Omental fat pad (tissue), 3 donors: ENCODE measurements at regions not wholly inside any gene's neighbourhood (a gene's known extent, or its start where the extent isn't known, plus 50 kb on each side); places are given as distances from the start of the nearest gene placed in this dataset.

Experiments
- ATAC-seq: fragments of 150-250 bp; one replicate; pipeline ENCODE4 v1.9.1; 2016; ENCODE audit warnings: mild to moderate bottlenecking, moderate library complexity; ENCODE audit not compliant: low FRiP score
- DNase-seq: peaks from one replicate; pipeline ENCODE4 v3.0.0-alpha.2; 2019; ENCODE audit warnings: low spot score
- TF ChIP-seq, protein P1 (sequence below), 3 donors: fragments of 450-650 bp; IDR thresholded peaks; one replicate each; pipeline ENCODE4 v1.5.1; 2016 to 2017; ENCODE audit warnings: antibody characterized with exemption in 3 of 3, mild to moderate bottlenecking in 3 of 3, moderate library complexity in 2 of 3

- ATAC-seq (no peak), DNase-seq (no peak)
- TF ChIP-seq, protein P1, sequence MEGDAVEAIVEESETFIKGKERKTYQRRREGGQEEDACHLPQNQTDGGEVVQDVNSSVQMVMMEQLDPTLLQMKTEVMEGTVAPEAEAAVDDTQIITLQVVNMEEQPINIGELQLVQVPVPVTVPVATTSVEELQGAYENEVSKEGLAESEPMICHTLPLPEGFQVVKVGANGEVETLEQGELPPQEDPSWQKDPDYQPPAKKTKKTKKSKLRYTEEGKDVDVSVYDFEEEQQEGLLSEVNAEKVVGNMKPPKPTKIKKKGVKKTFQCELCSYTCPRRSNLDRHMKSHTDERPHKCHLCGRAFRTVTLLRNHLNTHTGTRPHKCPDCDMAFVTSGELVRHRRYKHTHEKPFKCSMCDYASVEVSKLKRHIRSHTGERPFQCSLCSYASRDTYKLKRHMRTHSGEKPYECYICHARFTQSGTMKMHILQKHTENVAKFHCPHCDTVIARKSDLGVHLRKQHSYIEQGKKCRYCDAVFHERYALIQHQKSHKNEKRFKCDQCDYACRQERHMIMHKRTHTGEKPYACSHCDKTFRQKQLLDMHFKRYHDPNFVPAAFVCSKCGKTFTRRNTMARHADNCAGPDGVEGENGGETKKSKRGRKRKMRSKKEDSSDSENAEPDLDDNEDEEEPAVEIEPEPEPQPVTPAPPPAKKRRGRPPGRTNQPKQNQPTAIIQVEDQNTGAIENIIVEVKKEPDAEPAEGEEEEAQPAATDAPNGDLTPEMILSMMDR (IDR thresholded peaks at IDR 0.05) = no peak
These were observed 372.7 kb upstream of the CNR1 start for GRCh38 chr6:88538840-88539239.

DNA sequence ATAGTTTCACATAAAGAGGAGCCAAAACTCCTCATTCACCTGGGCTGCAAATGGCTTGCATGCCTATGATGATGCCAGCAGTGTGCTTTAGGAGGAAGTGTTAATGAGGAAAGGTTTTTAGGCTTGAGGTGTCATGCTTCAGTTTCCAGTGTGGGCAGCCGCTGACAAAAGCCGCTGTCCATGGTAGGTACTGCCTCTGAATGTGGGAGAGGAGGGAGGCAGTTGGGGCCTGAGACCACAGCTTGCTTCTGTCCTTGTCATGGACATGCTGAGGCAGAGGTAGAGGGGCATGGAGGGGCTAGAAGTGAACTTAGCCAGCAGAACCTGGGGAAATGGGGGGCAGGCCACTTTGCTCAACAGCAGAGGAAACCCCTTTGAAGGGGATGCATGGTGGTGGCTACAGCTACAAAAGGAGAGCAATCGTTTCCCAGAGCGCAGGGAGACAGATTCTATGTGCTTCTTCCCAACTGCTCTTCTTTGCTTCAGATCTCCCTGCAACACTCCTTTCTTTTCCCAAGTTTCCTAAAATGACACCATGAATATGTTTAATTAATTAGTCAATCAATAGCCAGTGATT is 372.1 kb upstream of the CNR1 start:
- no peak for DNase-seq
- ATAC-seq = no peak
- TF ChIP-seq, protein P1 (IDR thresholded peaks at IDR 0.05) = no peak

- TF ChIP-seq, protein P1 (IDR thresholded peaks at IDR 0.05) = no peak
- DNase-seq (no peak), ATAC-seq (no peak)
These were observed 370.0 kb upstream of the CNR1 start for GRCh38 chr6:88536071-88536625.

DNA sequence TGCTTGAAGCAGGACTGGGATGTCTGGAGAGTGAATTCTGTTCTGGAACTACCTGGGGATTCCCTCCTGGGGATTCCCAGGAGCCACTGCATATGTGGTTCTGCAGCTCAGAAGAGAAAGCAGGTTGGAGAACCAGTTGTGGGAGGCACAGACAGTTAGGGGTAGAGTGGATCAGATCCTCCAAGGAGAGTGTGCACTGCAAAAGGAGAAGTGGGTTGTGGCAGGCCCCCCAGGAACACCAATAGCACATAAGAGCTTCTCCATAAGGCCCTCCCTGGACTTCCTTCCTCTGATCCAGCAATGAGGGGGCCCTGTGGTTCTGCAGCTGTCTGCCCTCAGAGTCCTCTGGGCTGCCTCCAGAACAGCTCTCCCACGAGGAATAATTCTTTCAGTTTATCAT is 369.2 kb upstream of the CNR1 start:
- ATAC-seq (no peak), DNase-seq (no peak)
- TF ChIP-seq, protein P1 (IDR thresholded peaks at IDR 0.05) = no peak

DNA sequence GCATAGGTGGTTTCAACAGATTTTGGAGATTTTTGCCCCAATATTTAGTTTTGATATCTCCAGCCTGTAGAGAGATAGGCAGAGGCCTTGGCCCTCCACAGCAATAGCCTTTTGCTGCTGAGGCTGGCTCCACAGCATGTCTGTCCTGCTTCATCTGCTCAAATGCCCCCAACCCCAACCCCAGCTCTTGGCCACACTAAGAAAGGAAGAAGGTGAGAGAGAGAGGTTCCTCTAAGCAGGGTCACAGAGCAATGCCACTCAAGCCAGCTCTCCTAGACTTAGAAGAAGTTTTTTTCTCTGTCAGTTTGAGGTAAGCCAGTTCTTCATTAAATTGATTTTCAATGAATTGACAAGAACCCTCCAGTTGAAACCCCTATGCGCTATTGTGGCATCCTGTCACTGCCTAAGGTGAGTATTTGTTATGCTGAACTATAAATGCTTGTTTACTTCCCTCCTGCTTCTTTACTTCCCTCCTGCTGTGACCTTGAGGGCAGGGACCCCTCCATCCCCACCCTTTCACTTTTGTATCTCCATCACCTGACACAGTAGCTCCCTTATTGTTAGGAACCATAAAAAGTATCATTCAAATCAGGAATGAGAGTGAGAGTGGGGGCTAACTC is 366.2 kb upstream of the CNR1 start:
- DNase-seq = no peak
- ATAC-seq = no peak

DNA sequence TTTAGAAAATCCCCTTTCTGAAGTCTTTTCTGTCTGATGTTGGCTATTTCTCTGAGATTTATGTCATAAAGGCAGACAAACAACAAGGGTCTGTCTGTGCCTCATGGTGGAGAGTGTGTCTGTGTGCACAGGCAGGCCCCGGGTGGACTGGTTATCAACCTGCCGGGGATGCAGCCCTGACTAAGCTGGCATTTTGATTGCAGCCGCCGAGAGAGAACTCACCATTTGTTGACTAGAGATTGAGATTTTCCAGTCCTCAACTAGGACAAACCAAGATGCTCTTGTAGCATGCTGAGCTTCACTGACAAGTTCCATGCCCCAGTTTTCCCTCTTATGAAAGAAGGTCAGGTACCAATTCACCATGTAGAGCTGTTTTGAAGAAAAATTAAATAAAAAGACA is 363.6 kb upstream of the CNR1 start:
- ATAC-seq = no peak
- TF ChIP-seq, protein P1 (IDR thresholded peaks at IDR 0.05) = no peak
- no peak for DNase-seq

More for the DNA sequence above, 366.2 kb upstream of the CNR1 start:
- TF ChIP-seq, protein P1 (IDR thresholded peaks at IDR 0.05) = no peak

GRCh38 chr6:88520445-88520844 is 354.3 kb upstream of the CNR1 start:
- TF ChIP-seq, protein P1 (IDR thresholded peaks at IDR 0.05) = no peak
- DNase-seq (no peak), ATAC-seq (no peak)
